ENCODE measurements at regions not wholly inside any gene's neighbourhood (a gene's known extent, or its start where the extent isn't known, plus 50 kb on each side); places are given as distances from the start of the nearest gene placed in this dataset.
A peak's percentile ranks its signal among the peaks of the same experiment; 100 is the strongest.
"Not testable (repeated sequence)": the region's sequence is repeated elsewhere in the genome, so short reads cannot be mapped to it uniquely, and the experiment has no call there.

- DNase-seq, result no peak
Observed at GRCh38 chr18:54433368-54433767, 75.7 kb downstream of the C18orf54 start.

- no peak for DNase-seq
Observed at GRCh38 chr18:54433857-54434256, 76.2 kb downstream of the C18orf54 start.

- no peak for DNase-seq
Observed at GRCh38 chr18:54434453-54434852, 76.7 kb downstream of the C18orf54 start.

GRCh38 chr18:54436501-54436900 is 78.8 kb downstream of the C18orf54 start:
- no peak for DNase-seq

- DNase-seq, result no peak
Observed at GRCh38 chr18:54440292-54440691, 82.6 kb downstream of the C18orf54 start.

GRCh38 chr18:54444319-54444914 is 86.7 kb downstream of the C18orf54 start:
- peak; percentile 27 to 46 for DNase-seq

- no peak for DNase-seq
Observed at GRCh38 chr18:54453996-54454395, 96.3 kb downstream of the C18orf54 start.

- no peak for DNase-seq
Observed at GRCh38 chr18:54465502-54465901, 107.8 kb downstream of the C18orf54 start.

GRCh38 chr18:54466248-54467005 is 108.7 kb downstream of the C18orf54 start:
- no peak for DNase-seq

GRCh38 chr18:54479365-54479764 is 111.7 kb upstream of the DYNAP start:
- no peak for DNase-seq

- no peak for DNase-seq
Observed at GRCh38 chr18:54480616-54481015, 110.4 kb upstream of the DYNAP start.

GRCh38 chr18:54502451-54502850 is 88.6 kb upstream of the DYNAP start:
- not testable (repeated sequence) for DNase-seq

GRCh38 chr18:54503131-54503894 is 87.7 kb upstream of the DYNAP start:
- DNase-seq, result no peak

GRCh38 chr18:54506516-54507261 is 84.4 kb upstream of the DYNAP start:
- DNase-seq, result no peak

- no peak for DNase-seq
Observed at GRCh38 chr18:54509793-54510192, 81.3 kb upstream of the DYNAP start.

- no peak for DNase-seq
Observed at GRCh38 chr18:54515149-54515548, 75.9 kb upstream of the DYNAP start.

GRCh38 chr18:54517521-54517920 is 73.5 kb upstream of the DYNAP start:
- DNase-seq, result no peak

GRCh38 chr18:54521846-54522245 is 69.2 kb upstream of the DYNAP start:
- DNase-seq, result no peak

GRCh38 chr18:54528942-54529376 is 62.1 kb upstream of the DYNAP start:
- no peak for DNase-seq

- no peak for DNase-seq
Observed at GRCh38 chr18:54529444-54529843, 61.6 kb upstream of the DYNAP start.

GRCh38 chr18:54530285-54530684 is 60.8 kb upstream of the DYNAP start:
- no peak for DNase-seq

GRCh38 chr18:54531402-54532065 is 59.5 kb upstream of the DYNAP start:
- no peak for DNase-seq

- DNase-seq, result no peak
Observed at GRCh38 chr18:54532222-54532621, 58.8 kb upstream of the DYNAP start.
